ENCODE measurements at regions not wholly inside any gene's neighbourhood (a gene's known extent, or its start where the extent isn't known, plus 50 kb on each side); places are given as distances from the start of the nearest gene placed in this dataset.

- Histone ChIP-seq H4K91ac (replicated peaks; ENCODE audit: insufficient read length, low read length) (no peak overlapping the region), H4K20me1 (replicated peaks in 1 of 2; ENCODE audit: control insufficient read depth in 1 of 2, insufficient read depth in 2 of 2, low read length in 2 of 2) (no peaks in the 10 kb centered on the region), H2BK5ac (ENCODE audit: low read depth, low read length) (no peak overlapping the region), H2BK120ac (replicated peaks; ENCODE audit: low read depth, low read length) (no peak overlapping the region), H3K14ac (ENCODE audit: insufficient read length) (no peak overlapping the region), H2AK5ac (ENCODE audit: low read depth, low read length) (no peak overlapping the region), H4K5ac (ENCODE audit: insufficient read length, low read depth, low read length) (no peak overlapping the region), H3K56ac (replicated peaks; ENCODE audit: insufficient read length, low read depth, low read length) (no peak overlapping the region), H2BK12ac (ENCODE audit: low read depth, low read length) (no peak overlapping the region), H3K4me2 (ENCODE audit: insufficient read depth in 1 of 2, low read depth in 2 of 2, low read length in 2 of 2) (no peak overlapping the region), H3K4me1 (replicated peaks in 1 of 4; ENCODE audit: control insufficient read depth in 3 of 4, insufficient read depth in 4 of 4, low read length in 3 of 4) (no peaks in the 10 kb centered on the region; a peak in 1 of 7 replicates), H2BK20ac (ENCODE audit: low read length) (no peak overlapping the region), H2AFZ (ENCODE audit: low read length) (no peak overlapping the region), H3K79me2 (ENCODE audit: control insufficient read depth in 1 of 2, insufficient read depth in 2 of 2, low read length in 2 of 2) (no peaks in the 10 kb centered on the region), H3K9ac (replicated peaks in 1 of 4; ENCODE audit: extremely low read depth in 1 of 4, low read depth in 3 of 4, low read length in 3 of 4) (no peak overlapping the region), H3K23ac (ENCODE audit: insufficient read length) (no peak overlapping the region), H3K18ac (ENCODE audit: extremely low read depth, low read length) (no peak overlapping the region), H3K27me3 (replicated peaks in 1 of 4; ENCODE audit: control insufficient read depth in 3 of 4, extremely low read depth in 1 of 4, insufficient read depth in 3 of 4, low read length in 3 of 4) (no peaks in the 10 kb centered on the region), H3K9me3 (ENCODE audit: insufficient read depth in 2 of 2, low read depth in 1 of 2, low read length in 1 of 2) (no peaks in the 10 kb centered on the region), H3K4ac (replicated peaks; ENCODE audit: insufficient read length, low read depth, low read length) (no peak overlapping the region), H4K8ac (ENCODE audit: extremely low read depth, insufficient read depth, low read length) (no peak overlapping the region), H3K23me2 (ENCODE audit: low read depth, low read length) (no peaks in the 10 kb centered on the region), H3K36me3 (ENCODE audit: control insufficient read depth in 2 of 4, insufficient read depth in 4 of 4, low read length in 3 of 4) (no peaks in the 10 kb centered on the region), H2BK15ac (ENCODE audit: low read length) (no peak overlapping the region), H3K4me3 (ENCODE audit: extremely low read depth in 1 of 4, insufficient read depth in 2 of 4, low read depth in 3 of 4, low read length in 4 of 4) (no peak overlapping the region), H3K79me1 (ENCODE audit: low read depth, low read length) (no peaks in the 10 kb centered on the region), H3K27ac (ENCODE audit: low read depth, low read length) (no peak overlapping the region)
- DNase-seq (ENCODE audit: low read depth in 1 of 2, low spot score in 2 of 2) (no peak), FAIRE-seq (no peak)
- CTCF ChIA-PET (ENCODE audit: partially characterized antibody) = no interaction called here
- TF ChIP-seq ATF3 (IDR thresholded peaks at IDR 0.05; ENCODE audit: insufficient read depth, low read depth, low read length) (no peak), GTF2F1 (IDR thresholded peaks at IDR 0.05; ENCODE audit: borderline replicate concordance, low read depth, low read length) (no peak), SIX5 (IDR thresholded peaks at IDR 0.05; ENCODE audit: low read depth, low read length) (no peak), EGR1 (IDR thresholded peaks at IDR 0.05; ENCODE audit: borderline replicate concordance, low read depth, low read length) (no peak), HDAC6 (IDR thresholded peaks at IDR 0.05; ENCODE audit: low read depth, low read length) (no peak), CBX5 (IDR thresholded peaks at IDR 0.05; ENCODE audit: low read depth, low read length) (no peak), MAFK (IDR thresholded peaks at IDR 0.05; ENCODE audit: low read depth, low read length) (no peak), KDM4A (IDR thresholded peaks at IDR 0.05; ENCODE audit: low read depth, low read length, severe bottlenecking) (no peak), CBX8 (IDR thresholded peaks at IDR 0.05; ENCODE audit: borderline replicate concordance, low read depth, low read length) (no peak), CTBP2 (IDR thresholded peaks at IDR 0.05; ENCODE audit: borderline replicate concordance, insufficient read depth, insufficient read length, low read length) (no peak), RFX5 (IDR thresholded peaks at IDR 0.05; ENCODE audit: borderline replicate concordance, low read depth, low read length) (no peak), E2F6 (IDR thresholded peaks at IDR 0.05) (no peak), NANOG (IDR thresholded peaks at IDR 0.05; ENCODE audit: insufficient read depth, low read depth, low read length, poor library complexity, severe bottlenecking) (no peak), TAF1 (IDR thresholded peaks at IDR 0.05; ENCODE audit: low read depth, low read length) (no peak), BACH1 (IDR thresholded peaks at IDR 0.05; ENCODE audit: low read length) (no peak)
- POLR2A ChIA-PET (ENCODE audit: partially characterized antibody) = no interaction called here
These were observed 453.9 kb upstream of the FSIP2 start for GRCh38 chr2:185284696-185285095.

All from H1 (cell line).